PC-9 (cell line): ENCODE measurements at regions not wholly inside any gene's neighbourhood (a gene's known extent, or its start where the extent isn't known, plus 50 kb on each side); places are given as distances from the start of the nearest gene placed in this dataset.

ENCODE experiments used
- CTCF ChIP-seq: fragments of 200-600 bp; sonication (generic); conservative IDR thresholded peaks from 2 replicates; pipeline ENCODE4 v1.6.1; 2017; ENCODE audit warnings: mixed run types, antibody characterized with exemption, mild to moderate bottlenecking, moderate library complexity
- EZH2 ChIP-seq: fragments of 200-600 bp; sonication (generic); IDR thresholded peaks from 2 replicates; pipeline ENCODE4 v1.8.0; 2017; ENCODE audit warnings: antibody characterized with exemption, low read depth

- TF ChIP-seq CTCF, result no peak
- no peak for TF ChIP-seq EZH2
These were observed 297.7 kb upstream of the MAN1A1 start for GRCh38 chr6:119647309-119647708.
